ENCODE measurements at regions not wholly inside any gene's neighbourhood (a gene's known extent, or its start where the extent isn't known, plus 50 kb on each side); places are given as distances from the start of the nearest gene placed in this dataset.

DNA sequence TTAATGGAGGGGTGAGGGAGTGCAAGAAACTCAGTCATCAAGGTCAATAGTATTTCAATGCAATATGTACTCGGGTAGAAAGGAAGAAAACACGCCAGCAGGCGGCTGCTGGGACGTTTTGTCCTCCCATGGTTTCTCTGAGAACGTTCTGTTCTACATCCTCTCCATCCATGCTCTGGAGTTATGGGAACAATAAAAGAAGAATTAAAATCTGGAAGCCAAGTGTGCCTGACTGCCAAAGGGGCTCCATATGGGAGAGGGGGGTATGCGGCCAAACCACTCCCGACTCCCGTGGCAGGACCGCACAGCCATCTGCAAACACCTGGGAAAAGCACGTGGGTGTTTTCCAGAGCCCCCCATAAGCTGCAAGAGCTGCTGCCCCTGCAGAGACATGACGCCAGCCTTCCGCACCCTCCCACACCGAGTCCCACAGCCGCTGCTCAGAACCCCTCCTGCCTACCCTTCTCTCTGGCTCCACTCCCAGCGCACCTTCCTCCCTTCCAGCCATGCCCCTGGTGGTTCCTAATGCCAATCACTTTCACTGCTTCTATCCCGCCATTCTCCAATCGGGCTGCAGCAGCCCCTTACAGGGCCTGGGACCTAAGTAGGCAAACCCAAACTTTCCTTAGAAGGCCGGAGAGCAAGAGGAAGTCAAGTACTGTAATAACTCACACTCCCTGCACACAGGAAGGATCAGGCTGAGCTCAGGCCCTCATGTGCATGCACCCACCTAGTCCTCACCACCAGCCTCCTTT lies 241.6 kb downstream of the SYK start:
- Histone ChIP-seq H3K9me3 (ENCODE audit: low read depth, low read length, poor library complexity, severe bottlenecking) (no peaks in the 10 kb centered on the region), H3K4me3 (ENCODE audit: low read depth, low read length, poor library complexity, severe bottlenecking) (no peak overlapping the region), H3K27ac (ENCODE audit: low read depth, low read length, poor library complexity, severe bottlenecking) (no peak overlapping the region), H3K27me3 (replicated peaks; ENCODE audit: insufficient read depth, low read depth, low read length, poor library complexity) (peaks cover 12% of the 10 kb centered on the region), H3K36me3 (ENCODE audit: insufficient read depth, low read length, poor library complexity, severe bottlenecking) (no peaks in the 10 kb centered on the region), H3K4me1 (ENCODE audit: insufficient read depth, low read length, poor library complexity, severe bottlenecking) (no peaks in the 10 kb centered on the region)
- TF ChIP-seq, protein P1, sequence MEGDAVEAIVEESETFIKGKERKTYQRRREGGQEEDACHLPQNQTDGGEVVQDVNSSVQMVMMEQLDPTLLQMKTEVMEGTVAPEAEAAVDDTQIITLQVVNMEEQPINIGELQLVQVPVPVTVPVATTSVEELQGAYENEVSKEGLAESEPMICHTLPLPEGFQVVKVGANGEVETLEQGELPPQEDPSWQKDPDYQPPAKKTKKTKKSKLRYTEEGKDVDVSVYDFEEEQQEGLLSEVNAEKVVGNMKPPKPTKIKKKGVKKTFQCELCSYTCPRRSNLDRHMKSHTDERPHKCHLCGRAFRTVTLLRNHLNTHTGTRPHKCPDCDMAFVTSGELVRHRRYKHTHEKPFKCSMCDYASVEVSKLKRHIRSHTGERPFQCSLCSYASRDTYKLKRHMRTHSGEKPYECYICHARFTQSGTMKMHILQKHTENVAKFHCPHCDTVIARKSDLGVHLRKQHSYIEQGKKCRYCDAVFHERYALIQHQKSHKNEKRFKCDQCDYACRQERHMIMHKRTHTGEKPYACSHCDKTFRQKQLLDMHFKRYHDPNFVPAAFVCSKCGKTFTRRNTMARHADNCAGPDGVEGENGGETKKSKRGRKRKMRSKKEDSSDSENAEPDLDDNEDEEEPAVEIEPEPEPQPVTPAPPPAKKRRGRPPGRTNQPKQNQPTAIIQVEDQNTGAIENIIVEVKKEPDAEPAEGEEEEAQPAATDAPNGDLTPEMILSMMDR (conservative IDR thresholded peaks at IDR 0.05; ENCODE audit: low read depth, low read length), result no peak
- TF ChIP-seq EZH2 (IDR thresholded peaks at IDR 0.05; ENCODE audit: borderline replicate concordance, low read depth, low read length, poor library complexity, severe bottlenecking), result no peak
- ChIA-PET CTCF (no interaction called here), POLR2A (ENCODE audit: low non-redundant PET) (no interaction called here)
- intact Hi-C loops (cut with micrococcal nuclease; ENCODE audit: unreplicated experiment), result no loop called here
- BruUV-seq (replicated peaks), result no TSS peak
- DNase-seq (ENCODE audit: low spot score), result no peak

DNA sequence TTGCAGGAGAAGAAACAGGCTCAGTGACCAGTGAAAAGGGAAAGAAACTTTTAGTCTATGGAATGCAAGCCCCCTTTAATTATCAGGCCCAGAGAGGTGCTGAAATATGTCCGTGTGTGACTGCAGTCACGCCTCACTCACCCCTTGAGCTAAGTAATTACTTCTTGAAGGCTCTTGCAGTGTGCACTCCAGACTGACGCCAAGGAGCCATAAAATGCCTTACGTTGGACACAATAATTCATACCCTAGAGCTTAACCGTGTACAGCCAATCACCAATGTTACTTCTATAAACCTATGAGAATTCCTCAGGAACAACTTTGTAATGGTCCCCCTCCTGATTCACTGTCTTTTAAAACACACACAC lies 242.2 kb downstream of the SYK start:
- Histone ChIP-seq H3K4me3 (ENCODE audit: low read depth, low read length, poor library complexity, severe bottlenecking) (no peak overlapping the region), H3K36me3 (ENCODE audit: insufficient read depth, low read length, poor library complexity, severe bottlenecking) (no peaks in the 10 kb centered on the region), H3K4me1 (ENCODE audit: insufficient read depth, low read length, poor library complexity, severe bottlenecking) (no peaks in the 10 kb centered on the region), H3K27ac (ENCODE audit: low read depth, low read length, poor library complexity, severe bottlenecking) (no peak overlapping the region), H3K27me3 (replicated peaks; ENCODE audit: insufficient read depth, low read depth, low read length, poor library complexity) (peaks cover 18% of the 10 kb centered on the region), H3K9me3 (ENCODE audit: low read depth, low read length, poor library complexity, severe bottlenecking) (no peaks in the 10 kb centered on the region)
- TF ChIP-seq, protein P1 (conservative IDR thresholded peaks at IDR 0.05; ENCODE audit: low read depth, low read length), result no peak
- TF ChIP-seq EZH2 (IDR thresholded peaks at IDR 0.05; ENCODE audit: borderline replicate concordance, low read depth, low read length, poor library complexity, severe bottlenecking), result no peak
- BruUV-seq (replicated peaks), result no TSS peak
- ChIA-PET POLR2A (ENCODE audit: low non-redundant PET) (interaction anchor here (0.6 kb wide), 1 partner anchor 902 kb away, joined by 3 read pairs; no protein-coding TSS in a partner anchor), CTCF (no interaction called here)
- intact Hi-C loops (cut with micrococcal nuclease; ENCODE audit: unreplicated experiment), result no loop called here
- DNase-seq (ENCODE audit: low spot score), result no peak

DNA sequence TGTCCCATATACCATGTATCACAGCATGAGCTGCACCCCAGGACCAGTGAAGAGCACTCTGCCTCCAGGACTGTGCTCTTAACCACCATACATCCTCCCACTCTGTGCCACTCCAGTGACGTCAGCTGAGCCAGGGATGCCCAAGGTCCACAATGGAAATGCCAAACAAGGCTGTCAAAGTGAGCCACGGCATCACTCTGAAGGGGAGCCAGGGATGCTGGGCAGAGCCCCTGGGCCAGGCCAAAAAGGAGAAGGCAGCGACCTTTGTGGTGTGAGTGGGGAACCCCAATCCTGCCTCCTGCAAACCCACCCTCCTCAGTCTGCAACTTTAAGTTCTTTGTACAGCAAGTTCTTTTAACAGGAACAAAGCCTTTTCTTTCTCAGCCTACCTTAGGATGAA lies 242.7 kb downstream of the SYK start:
- Histone ChIP-seq H3K36me3 (ENCODE audit: insufficient read depth, low read length, poor library complexity, severe bottlenecking) (no peaks in the 10 kb centered on the region), H3K4me1 (ENCODE audit: insufficient read depth, low read length, poor library complexity, severe bottlenecking) (no peaks in the 10 kb centered on the region), H3K27me3 (replicated peaks; ENCODE audit: insufficient read depth, low read depth, low read length, poor library complexity) (peaks cover 22% of the 10 kb centered on the region), H3K27ac (ENCODE audit: low read depth, low read length, poor library complexity, severe bottlenecking) (no peak overlapping the region), H3K4me3 (ENCODE audit: low read depth, low read length, poor library complexity, severe bottlenecking) (no peak overlapping the region), H3K9me3 (ENCODE audit: low read depth, low read length, poor library complexity, severe bottlenecking) (no peaks in the 10 kb centered on the region)
- intact Hi-C loops (cut with micrococcal nuclease; ENCODE audit: unreplicated experiment), result no loop called here
- BruUV-seq (replicated peaks), result no TSS peak
- CTCF ChIA-PET, result no interaction called here
- POLR2A ChIA-PET (ENCODE audit: low non-redundant PET), result interaction anchor here (0.6 kb wide), 1 partner anchor 901 kb away, joined by 3 read pairs; no protein-coding TSS in a partner anchor
- no peak for TF ChIP-seq EZH2 (IDR thresholded peaks at IDR 0.05; ENCODE audit: borderline replicate concordance, low read depth, low read length, poor library complexity, severe bottlenecking)
- TF ChIP-seq, protein P1 (conservative IDR thresholded peaks at IDR 0.05; ENCODE audit: low read depth, low read length), result no peak
- no peak for DNase-seq (ENCODE audit: low spot score)
